ENCODE measurements at regions not wholly inside any gene's neighbourhood (a gene's known extent, or its start where the extent isn't known, plus 50 kb on each side); places are given as distances from the start of the nearest gene placed in this dataset.

DNA sequence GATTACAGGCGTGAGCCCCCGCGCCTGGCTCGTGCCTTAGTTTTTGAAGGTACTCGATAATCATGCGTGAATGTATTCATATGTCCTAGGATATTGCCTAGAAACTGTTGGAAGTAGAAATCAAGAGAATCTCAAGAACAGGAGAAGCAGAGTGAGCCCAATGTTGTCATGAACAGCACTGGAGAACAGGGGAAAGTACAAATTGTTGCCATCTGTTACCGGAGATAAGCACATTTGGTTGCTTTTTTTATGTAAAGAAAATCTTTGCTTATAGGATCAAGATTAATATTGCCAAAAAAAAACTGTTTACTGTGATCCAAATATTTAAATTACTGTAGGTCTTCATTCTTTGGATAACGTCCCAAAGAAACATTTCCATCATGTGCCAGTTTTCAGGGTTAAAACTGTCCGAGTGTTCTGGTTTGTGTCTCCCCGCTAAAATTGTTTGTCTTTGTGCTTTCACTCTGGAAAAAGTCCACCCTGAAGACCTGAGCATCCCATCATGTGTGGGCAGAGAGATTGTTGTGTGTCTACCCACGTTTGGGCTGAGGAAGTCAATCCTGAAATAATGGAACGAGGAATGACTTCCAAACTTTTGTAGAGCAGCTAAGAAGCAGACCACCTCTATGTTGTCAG, 95.7 kb upstream of the CELF2 start:
- TF ChIP-seq, protein P1, sequence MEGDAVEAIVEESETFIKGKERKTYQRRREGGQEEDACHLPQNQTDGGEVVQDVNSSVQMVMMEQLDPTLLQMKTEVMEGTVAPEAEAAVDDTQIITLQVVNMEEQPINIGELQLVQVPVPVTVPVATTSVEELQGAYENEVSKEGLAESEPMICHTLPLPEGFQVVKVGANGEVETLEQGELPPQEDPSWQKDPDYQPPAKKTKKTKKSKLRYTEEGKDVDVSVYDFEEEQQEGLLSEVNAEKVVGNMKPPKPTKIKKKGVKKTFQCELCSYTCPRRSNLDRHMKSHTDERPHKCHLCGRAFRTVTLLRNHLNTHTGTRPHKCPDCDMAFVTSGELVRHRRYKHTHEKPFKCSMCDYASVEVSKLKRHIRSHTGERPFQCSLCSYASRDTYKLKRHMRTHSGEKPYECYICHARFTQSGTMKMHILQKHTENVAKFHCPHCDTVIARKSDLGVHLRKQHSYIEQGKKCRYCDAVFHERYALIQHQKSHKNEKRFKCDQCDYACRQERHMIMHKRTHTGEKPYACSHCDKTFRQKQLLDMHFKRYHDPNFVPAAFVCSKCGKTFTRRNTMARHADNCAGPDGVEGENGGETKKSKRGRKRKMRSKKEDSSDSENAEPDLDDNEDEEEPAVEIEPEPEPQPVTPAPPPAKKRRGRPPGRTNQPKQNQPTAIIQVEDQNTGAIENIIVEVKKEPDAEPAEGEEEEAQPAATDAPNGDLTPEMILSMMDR (conservative IDR thresholded peaks at IDR 0.05; ENCODE audit: low read depth, low read length): no peak
- no peak for TF ChIP-seq USF2 (IDR thresholded peaks at IDR 0.05; ENCODE audit: low read depth, low read length)
- TF ChIP-seq RCOR1 (IDR thresholded peaks at IDR 0.05; ENCODE audit: insufficient replicate concordance, low read length): no peak
- no peak for TF ChIP-seq POLR2A (IDR thresholded peaks at IDR 0.05; ENCODE audit: low read depth, low read length)
- TF ChIP-seq FOS (IDR thresholded peaks at IDR 0.05; ENCODE audit: low read depth, low read length): no peak
- no peak for TF ChIP-seq CEBPB (IDR thresholded peaks at IDR 0.05; ENCODE audit: low read depth, low read length)
- no peak for TF ChIP-seq BHLHE40 (IDR thresholded peaks at IDR 0.05; ENCODE audit: low read depth, low read length)
- TF ChIP-seq MAFK (IDR thresholded peaks at IDR 0.05; ENCODE audit: low read depth, low read length): no peak
- TF ChIP-seq RFX5 (IDR thresholded peaks at IDR 0.05; ENCODE audit: low read depth, low read length): no peak
- no peak for TF ChIP-seq RAD21 (IDR thresholded peaks at IDR 0.05; ENCODE audit: low read length)
- TF ChIP-seq, protein P2, sequence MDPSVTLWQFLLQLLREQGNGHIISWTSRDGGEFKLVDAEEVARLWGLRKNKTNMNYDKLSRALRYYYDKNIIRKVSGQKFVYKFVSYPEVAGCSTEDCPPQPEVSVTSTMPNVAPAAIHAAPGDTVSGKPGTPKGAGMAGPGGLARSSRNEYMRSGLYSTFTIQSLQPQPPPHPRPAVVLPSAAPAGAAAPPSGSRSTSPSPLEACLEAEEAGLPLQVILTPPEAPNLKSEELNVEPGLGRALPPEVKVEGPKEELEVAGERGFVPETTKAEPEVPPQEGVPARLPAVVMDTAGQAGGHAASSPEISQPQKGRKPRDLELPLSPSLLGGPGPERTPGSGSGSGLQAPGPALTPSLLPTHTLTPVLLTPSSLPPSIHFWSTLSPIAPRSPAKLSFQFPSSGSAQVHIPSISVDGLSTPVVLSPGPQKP (IDR thresholded peaks at IDR 0.05; ENCODE audit: borderline replicate concordance, low read depth, low read length): no peak
- no peak for TF ChIP-seq SMC3 (IDR thresholded peaks at IDR 0.05; ENCODE audit: low read depth, low read length)
- no peak for TF ChIP-seq MAZ (IDR thresholded peaks at IDR 0.05; ENCODE audit: borderline replicate concordance, low read depth, low read length)
- TF ChIP-seq CHD1 (IDR thresholded peaks at IDR 0.05; ENCODE audit: low read depth, low read length): no peak

All from IMR-90 (cell line).